Thyroid gland (tissue), 4 donors: ENCODE measurements at regions not wholly inside any gene's neighbourhood (a gene's known extent, or its start where the extent isn't known, plus 50 kb on each side); places are given as distances from the start of the nearest gene placed in this dataset.

ENCODE experiments used
- DNase-seq, 2 donors: peaks; one replicate each; pipeline ENCODE4 v3.0.0-alpha.2; 2019
- H3K27ac ChIP-seq, 3 donors: fragments of 200-600 bp; sonication (generic); 1 replicate in 2 of 3; 2 replicates in 1 of 3; pipeline ENCODE4 v1.5.1; 2016 to 2019; ENCODE audit warnings: mild to moderate bottlenecking in 1 of 3, moderate library complexity in 1 of 3
- H3K27me3 ChIP-seq: fragments of 200-600 bp; sonication (generic); one replicate; pipeline ENCODE4 v1.5.1; 2019
- H3K36me3 ChIP-seq, 2 donors: fragments of 200-600 bp; sonication (generic); one replicate each; pipeline ENCODE4 v1.5.1; 2016 to 2019
- H3K4me1 ChIP-seq, 2 donors: fragments of 200-600 bp; sonication (generic); one replicate each; pipeline ENCODE4 v1.5.1; 2017 to 2019
- H3K4me3 ChIP-seq, 3 donors: fragments of 200-600 bp; sonication (generic); replicated peaks in 1 of 3; 1 replicate in 2 of 3; 2 replicates in 1 of 3; pipeline ENCODE4 v1.5.1; 2016; ENCODE audit warnings: mild to moderate bottlenecking in 1 of 3
- H3K9me3 ChIP-seq: fragments of 200-600 bp; sonication (generic); one replicate; pipeline ENCODE4 v1.5.1; 2017
- POLR2A ChIP-seq, 2 donors: fragments of 450-650 bp; IDR thresholded peaks; one replicate each; pipeline ENCODE4 v1.6.1; 2017; ENCODE audit warnings: antibody characterized with exemption in 2 of 2, mild to moderate bottlenecking in 2 of 2, moderate library complexity in 1 of 2
- WGBS, 2 donors: methylation state at CpG; one replicate each; pipeline ENCODE4 v1.1.5; 2017; 5-methylcytosine and 5-hydroxymethylcytosine counted together
- intact Hi-C: fragments of 100-400 bp; cut with DNase I; formaldehyde crosslinking; loops from one replicate; pipeline ENCODE4 v1.15.1; 2023
- TF ChIP-seq, protein P1 (sequence below), 6 experiments: fragments of 200-600 bp in 3 of 6; fragments of 450-650 bp in 3 of 6; sonication (generic) in 3 of 6; IDR thresholded peaks; one replicate each; pipeline ENCODE4 v1.5.1; 2016 to 2019; ENCODE audit warnings: antibody characterized with exemption in 6 of 6, mild to moderate bottlenecking in 2 of 6, inconsistent platforms in 1 of 6, moderate library complexity in 1 of 6

DNA sequence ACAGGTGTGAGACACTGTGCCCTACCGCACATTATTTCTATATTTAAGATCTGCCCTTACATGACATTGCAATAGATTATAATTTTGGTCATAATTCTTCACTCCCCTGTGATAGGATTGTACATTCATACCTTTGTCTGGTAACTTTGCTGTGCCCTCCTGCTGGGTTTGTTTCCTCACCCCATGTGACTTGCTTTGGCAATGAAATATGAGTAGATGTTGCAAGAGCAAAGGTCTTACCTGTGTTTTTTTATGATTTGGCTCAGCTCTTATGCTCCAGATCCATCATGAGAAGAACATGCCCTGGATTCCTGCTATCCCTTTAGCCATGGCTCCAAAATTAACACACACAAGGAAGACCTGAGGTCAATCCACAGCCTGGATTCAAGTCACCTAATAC, 137.7 kb upstream of the EOMES start:
- Histone ChIP-seq H3K27ac (no peak overlapping the region), H3K27me3 (no peaks in the 10 kb centered on the region), H3K4me1 (no peaks in the 10 kb centered on the region), H3K4me3 (no peak overlapping the region), H3K36me3 (no peaks in the 10 kb centered on the region), H3K9me3 (no peaks in the 10 kb centered on the region)
- no peak for TF ChIP-seq POLR2A (IDR thresholded peaks at IDR 0.05)
- TF ChIP-seq, protein P1, sequence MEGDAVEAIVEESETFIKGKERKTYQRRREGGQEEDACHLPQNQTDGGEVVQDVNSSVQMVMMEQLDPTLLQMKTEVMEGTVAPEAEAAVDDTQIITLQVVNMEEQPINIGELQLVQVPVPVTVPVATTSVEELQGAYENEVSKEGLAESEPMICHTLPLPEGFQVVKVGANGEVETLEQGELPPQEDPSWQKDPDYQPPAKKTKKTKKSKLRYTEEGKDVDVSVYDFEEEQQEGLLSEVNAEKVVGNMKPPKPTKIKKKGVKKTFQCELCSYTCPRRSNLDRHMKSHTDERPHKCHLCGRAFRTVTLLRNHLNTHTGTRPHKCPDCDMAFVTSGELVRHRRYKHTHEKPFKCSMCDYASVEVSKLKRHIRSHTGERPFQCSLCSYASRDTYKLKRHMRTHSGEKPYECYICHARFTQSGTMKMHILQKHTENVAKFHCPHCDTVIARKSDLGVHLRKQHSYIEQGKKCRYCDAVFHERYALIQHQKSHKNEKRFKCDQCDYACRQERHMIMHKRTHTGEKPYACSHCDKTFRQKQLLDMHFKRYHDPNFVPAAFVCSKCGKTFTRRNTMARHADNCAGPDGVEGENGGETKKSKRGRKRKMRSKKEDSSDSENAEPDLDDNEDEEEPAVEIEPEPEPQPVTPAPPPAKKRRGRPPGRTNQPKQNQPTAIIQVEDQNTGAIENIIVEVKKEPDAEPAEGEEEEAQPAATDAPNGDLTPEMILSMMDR (IDR thresholded peaks at IDR 0.05) = no peak
- 85 to 93% methylated on average over 1 of the region's 1 CpG for WGBS, 2 donors
- no peak for DNase-seq
- intact Hi-C loops = no loop called here

DNA sequence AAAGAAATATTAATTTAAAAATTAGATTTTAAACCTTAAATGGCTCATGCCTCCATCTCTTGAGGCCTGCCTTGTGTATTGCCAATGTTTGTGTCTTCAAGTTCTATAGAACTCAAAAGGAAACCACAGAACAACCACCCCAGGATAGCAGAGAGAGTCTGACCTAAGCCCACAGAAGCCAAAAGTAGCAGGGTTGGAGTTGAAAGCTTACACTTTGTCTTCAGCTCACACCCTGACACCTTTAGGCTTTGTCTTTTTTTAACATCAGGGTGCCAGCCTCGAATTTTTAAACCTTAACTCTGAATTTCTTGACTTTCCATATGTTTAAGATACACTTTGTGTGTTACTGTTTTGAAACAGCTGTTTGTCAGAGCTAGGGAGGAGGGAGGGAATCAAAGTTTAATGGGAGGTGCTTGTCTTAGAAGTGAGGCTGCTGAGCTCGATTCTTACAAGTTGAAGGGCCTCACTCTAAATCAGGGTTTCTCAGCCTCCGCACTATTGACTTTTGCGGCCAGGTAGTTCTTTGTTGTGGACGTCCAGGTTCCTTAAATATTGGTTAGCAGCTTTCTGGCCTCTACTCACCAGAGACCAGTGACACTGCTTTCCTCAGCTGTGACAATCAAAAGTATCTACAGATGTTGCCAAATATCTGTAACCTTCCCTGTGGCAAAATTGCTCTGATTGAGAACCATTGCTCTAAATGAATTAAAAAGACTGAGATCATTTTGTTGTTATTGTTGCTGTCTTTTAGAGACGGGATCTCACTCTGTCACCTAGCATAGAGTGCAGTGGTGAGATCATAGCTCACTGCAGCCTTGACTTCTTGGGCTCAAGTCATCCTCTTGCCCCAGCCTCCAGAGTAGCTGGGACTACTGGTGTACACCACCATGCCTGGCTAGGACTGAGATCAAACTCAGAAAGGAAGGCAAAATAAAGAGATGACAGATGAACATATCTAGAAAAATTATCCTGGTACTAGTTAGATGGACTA, 139.2 kb upstream of the EOMES start:
- no peaks in the 10 kb centered on the region for H3K36me3 ChIP-seq
- no peaks in the 10 kb centered on the region for H3K27me3 ChIP-seq
- 56 to 67% methylated on average over 6 of the region's 6 CpGs for WGBS, 2 donors
- DNase-seq = no peak
- H3K4me3 ChIP-seq = no peak overlapping the region
- no peaks in the 10 kb centered on the region for H3K4me1 ChIP-seq
- H3K9me3 ChIP-seq = no peaks in the 10 kb centered on the region
- H3K27ac ChIP-seq = no peak overlapping the region
- intact Hi-C loops = no loop called here
- TF ChIP-seq POLR2A (IDR thresholded peaks at IDR 0.05) = no peak
- TF ChIP-seq, protein P1 (IDR thresholded peaks at IDR 0.05) = no peak

DNA sequence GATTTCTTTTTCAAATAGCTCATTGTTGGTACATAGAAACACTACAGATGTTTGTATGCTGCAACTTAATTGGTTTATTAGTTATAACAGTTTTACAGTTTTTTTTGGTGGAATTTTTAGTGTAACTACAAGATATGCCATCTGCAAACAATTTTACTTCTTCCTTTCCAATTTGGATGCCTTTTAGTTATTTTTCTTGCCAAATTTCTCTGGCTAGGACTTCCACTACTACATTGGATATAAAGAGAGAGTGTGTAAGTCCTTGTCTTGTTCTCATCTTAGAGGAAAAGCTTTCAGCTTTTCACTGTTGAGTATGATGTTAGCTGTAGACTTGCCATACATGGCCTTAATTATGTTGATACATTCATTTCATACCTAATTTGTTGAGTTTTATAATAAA, 143.6 kb upstream of the EOMES start:
- intact Hi-C loops = no loop called here
- no peak for DNase-seq
- H3K27me3 ChIP-seq = no peaks in the 10 kb centered on the region
- no peak overlapping the region for H3K27ac ChIP-seq
- no peak overlapping the region for H3K4me3 ChIP-seq
- no peaks in the 10 kb centered on the region for H3K9me3 ChIP-seq
- TF ChIP-seq, protein P1 (IDR thresholded peaks at IDR 0.05) = no peak
- no peak for TF ChIP-seq POLR2A (IDR thresholded peaks at IDR 0.05)
- H3K4me1 ChIP-seq = no peaks in the 10 kb centered on the region
- no peaks in the 10 kb centered on the region for H3K36me3 ChIP-seq

DNA sequence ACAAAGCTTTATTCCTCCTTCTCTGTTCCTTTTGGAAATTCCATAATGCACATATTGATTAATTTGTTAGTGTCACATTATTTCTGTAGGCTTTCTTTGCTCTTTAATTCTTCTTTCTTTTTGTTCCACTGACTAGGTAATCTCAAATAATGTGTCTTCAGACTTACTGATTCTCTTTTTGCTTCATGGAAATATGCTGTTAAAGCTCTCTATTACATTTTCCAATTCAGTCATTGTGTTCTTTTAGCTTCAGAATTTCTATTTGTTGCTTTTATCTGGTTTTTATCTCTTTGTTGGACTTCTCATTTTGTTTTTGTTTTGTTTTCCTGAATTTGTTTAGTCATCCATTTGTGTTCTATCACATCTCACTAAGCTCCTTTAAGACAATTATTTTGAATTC, 147.0 kb upstream of the EOMES start:
- DNase-seq = no peak
- intact Hi-C loops = no loop called here
- Histone ChIP-seq H3K9me3 (no peaks in the 10 kb centered on the region), H3K4me1 (no peaks in the 10 kb centered on the region), H3K27ac (no peak overlapping the region), H3K36me3 (no peaks in the 10 kb centered on the region), H3K27me3 (no peaks in the 10 kb centered on the region), H3K4me3 (no peak overlapping the region)
- TF ChIP-seq, protein P1 (IDR thresholded peaks at IDR 0.05) = no peak
- TF ChIP-seq POLR2A (IDR thresholded peaks at IDR 0.05) = no peak
